Colonic mucosa (tissue), 4 donors: ENCODE measurements at regions not wholly inside any gene's neighbourhood (a gene's known extent, or its start where the extent isn't known, plus 50 kb on each side); places are given as distances from the start of the nearest gene placed in this dataset.

Experiments
- DNase-seq: peaks from one replicate; pipeline ENCODE4 v3.0.0-alpha.2; 2020
- H3K27ac ChIP-seq: fragments of 200-600 bp; one replicate; pipeline ENCODE4 v1.8.0; 2021
- H3K27me3 ChIP-seq: fragments of 200-600 bp; one replicate; pipeline ENCODE4 v1.8.0; 2021
- H3K36me3 ChIP-seq: fragments of 200-600 bp; one replicate; pipeline ENCODE4 v1.8.0; 2021
- H3K4me1 ChIP-seq: fragments of 200-600 bp; one replicate; pipeline ENCODE4 v1.8.0; 2021; ENCODE audit warnings: mild to moderate bottlenecking
- H3K4me3 ChIP-seq: fragments of 200-600 bp; one replicate; pipeline ENCODE4 v1.8.0; 2021
- H3K9ac ChIP-seq, 2 donors: one replicate each; pipeline ENCODE4 v1.7.0; 2013; ENCODE audit warnings: control low read depth in 2 of 2, low read depth in 2 of 2, low read length in 2 of 2
- H3K9me3 ChIP-seq: fragments of 200-600 bp; one replicate; pipeline ENCODE4 v1.8.0; 2021
- intact Hi-C: fragments of 100-400 bp; cut with DNase I; formaldehyde crosslinking; loops from one replicate; pipeline ENCODE4 v1.14.1; 2022
- TF ChIP-seq, protein P1 (sequence below): fragments of 200-600 bp; IDR thresholded peaks from one replicate; pipeline ENCODE4 v1.8.0; 2022; ENCODE audit warnings: antibody characterized with exemption, mild to moderate bottlenecking
- donor health status: healthy.
- donor health status: DM: no; HTN: no; CAD: no.
- donor health status: DM: no; HTN: no; CAD: no.

DNA sequence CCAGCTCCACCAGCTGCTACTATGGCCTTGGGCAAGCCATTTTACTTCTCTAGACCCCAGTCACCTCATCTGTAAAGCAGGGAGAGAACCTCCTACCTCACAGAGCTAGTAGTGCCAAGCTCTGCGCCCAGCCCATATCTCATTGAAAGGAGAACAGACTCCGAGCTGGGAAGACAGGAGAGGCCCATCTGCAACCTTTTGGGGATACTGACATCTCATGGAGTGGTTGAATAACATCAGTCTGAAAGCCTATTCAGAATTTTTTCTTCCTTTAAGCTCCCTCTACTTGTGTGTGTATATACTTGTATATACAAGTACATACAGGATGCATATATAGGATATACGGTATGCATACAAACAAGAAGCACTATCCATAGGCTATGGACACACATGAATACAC, 279.5 kb upstream of the POU3F1 start:
- no peak for DNase-seq
- Histone ChIP-seq H3K27ac (no peak overlapping the region), H3K4me3 (no peak overlapping the region), H3K27me3 (no peaks in the 10 kb centered on the region), H3K9me3 (no peaks in the 10 kb centered on the region), H3K9ac (no peak overlapping the region), H3K36me3 (no peaks in the 10 kb centered on the region), H3K4me1 (no peaks in the 10 kb centered on the region)
- intact Hi-C loops = no loop called here
- TF ChIP-seq, protein P1, sequence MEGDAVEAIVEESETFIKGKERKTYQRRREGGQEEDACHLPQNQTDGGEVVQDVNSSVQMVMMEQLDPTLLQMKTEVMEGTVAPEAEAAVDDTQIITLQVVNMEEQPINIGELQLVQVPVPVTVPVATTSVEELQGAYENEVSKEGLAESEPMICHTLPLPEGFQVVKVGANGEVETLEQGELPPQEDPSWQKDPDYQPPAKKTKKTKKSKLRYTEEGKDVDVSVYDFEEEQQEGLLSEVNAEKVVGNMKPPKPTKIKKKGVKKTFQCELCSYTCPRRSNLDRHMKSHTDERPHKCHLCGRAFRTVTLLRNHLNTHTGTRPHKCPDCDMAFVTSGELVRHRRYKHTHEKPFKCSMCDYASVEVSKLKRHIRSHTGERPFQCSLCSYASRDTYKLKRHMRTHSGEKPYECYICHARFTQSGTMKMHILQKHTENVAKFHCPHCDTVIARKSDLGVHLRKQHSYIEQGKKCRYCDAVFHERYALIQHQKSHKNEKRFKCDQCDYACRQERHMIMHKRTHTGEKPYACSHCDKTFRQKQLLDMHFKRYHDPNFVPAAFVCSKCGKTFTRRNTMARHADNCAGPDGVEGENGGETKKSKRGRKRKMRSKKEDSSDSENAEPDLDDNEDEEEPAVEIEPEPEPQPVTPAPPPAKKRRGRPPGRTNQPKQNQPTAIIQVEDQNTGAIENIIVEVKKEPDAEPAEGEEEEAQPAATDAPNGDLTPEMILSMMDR = no peak

DNA sequence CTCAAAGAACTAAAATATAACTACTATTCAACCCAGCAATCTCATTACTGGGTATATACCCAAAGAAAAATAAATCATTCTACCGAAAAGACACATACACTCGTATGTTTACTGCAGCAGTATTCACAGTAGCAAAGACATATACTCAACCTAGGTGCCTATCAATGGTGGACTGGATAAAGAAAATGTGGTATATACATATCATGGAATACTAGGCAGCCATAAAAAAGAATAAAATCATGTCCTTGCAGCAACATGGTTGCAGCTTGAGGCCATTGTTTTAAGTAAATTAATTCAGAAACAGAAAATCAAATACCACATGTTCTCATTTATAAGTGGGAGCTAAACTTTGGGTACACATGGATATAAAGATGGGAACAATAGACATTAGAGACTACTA, 266.2 kb upstream of the POU3F1 start:
- no peak overlapping the region for H3K4me3 ChIP-seq
- intact Hi-C loops = no loop called here
- TF ChIP-seq, protein P1 = no peak
- no peak overlapping the region for H3K27ac ChIP-seq
- no peaks in the 10 kb centered on the region for H3K4me1 ChIP-seq
- H3K27me3 ChIP-seq = no peaks in the 10 kb centered on the region
- no peak for DNase-seq
- no peak overlapping the region for H3K9ac ChIP-seq
- H3K36me3 ChIP-seq = no peaks in the 10 kb centered on the region
- no peaks in the 10 kb centered on the region for H3K9me3 ChIP-seq

DNA sequence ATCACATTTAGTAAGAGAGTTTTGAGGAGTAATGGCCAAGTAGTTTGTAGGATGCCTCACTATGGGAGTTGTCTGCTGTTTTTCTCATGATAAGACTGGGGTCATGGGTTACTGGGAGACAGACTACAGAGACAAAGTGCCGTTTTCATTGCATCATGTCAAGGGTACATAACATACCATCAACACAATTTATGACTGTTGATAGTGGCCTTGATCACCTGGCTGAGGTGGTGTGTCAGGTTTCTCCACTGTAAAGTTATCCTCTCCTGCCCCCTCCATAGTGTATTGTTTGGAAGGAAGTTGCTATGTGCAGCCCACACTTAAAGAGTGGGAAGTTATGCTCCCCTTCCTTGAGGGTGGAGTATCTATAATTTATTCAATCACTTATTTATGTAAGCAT, 263.5 kb upstream of the POU3F1 start:
- TF ChIP-seq, protein P1 = no peak

DNA sequence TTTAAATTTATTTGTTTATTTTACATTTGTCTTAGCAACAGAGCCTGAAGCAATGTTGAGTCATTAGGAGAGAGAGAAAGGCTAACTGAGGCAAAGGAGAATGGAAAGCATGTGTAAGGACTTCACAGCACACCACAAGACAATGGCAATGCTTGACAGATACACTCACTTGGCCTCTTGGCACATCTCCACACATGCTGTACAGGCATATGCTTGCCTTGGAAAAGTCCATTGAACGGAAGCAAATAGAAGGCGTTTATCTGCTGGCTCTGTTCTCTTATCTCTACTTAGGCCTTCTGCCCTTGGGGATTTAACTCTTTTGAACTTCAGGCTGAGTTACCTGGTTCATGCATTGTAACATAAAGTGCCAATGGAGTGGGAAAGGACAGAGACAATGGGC, 262.2 kb upstream of the POU3F1 start:
- H3K9me3 ChIP-seq = no peaks in the 10 kb centered on the region
- no peak overlapping the region for H3K4me3 ChIP-seq
- no peak overlapping the region for H3K9ac ChIP-seq
- DNase-seq = no peak
- intact Hi-C loops = no loop called here
- H3K4me1 ChIP-seq = no peaks in the 10 kb centered on the region
- H3K27me3 ChIP-seq = no peaks in the 10 kb centered on the region
- H3K27ac ChIP-seq = no peak overlapping the region
- TF ChIP-seq, protein P1 = no peak
- no peaks in the 10 kb centered on the region for H3K36me3 ChIP-seq

More for the DNA sequence above, 263.5 kb upstream of the POU3F1 start:
- H3K27me3 ChIP-seq = no peaks in the 10 kb centered on the region
- intact Hi-C loops = no loop called here
- no peak overlapping the region for H3K4me3 ChIP-seq
- H3K36me3 ChIP-seq = no peaks in the 10 kb centered on the region
- no peak overlapping the region for H3K9ac ChIP-seq
- no peak for DNase-seq
- H3K27ac ChIP-seq = no peak overlapping the region
- no peaks in the 10 kb centered on the region for H3K4me1 ChIP-seq
- no peaks in the 10 kb centered on the region for H3K9me3 ChIP-seq

DNA sequence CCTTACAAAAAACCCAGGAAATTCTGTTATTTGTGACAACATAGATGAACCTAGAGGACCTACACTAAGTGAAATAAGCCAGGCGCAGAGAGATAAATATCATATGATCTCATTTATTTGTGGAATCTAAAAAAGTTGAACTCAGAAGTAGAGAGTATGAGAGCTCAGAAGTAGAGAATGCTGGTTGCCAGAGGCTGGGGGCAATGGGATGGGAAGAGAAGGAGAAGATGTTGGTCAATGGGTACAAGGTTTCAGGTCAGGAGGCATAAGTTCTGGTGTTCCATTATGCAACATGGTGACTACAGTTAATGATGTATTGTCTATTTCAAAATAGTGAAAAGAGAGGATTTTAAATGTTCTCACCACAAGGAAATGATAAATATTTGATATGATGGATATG, 259.1 kb upstream of the POU3F1 start:
- H3K27ac ChIP-seq = no peak overlapping the region
- no peaks in the 10 kb centered on the region for H3K27me3 ChIP-seq
- intact Hi-C loops = no loop called here
- TF ChIP-seq, protein P1 = no peak
- no peak overlapping the region for H3K9ac ChIP-seq
- no peaks in the 10 kb centered on the region for H3K36me3 ChIP-seq
- H3K4me1 ChIP-seq = no peaks in the 10 kb centered on the region
- no peak overlapping the region for H3K4me3 ChIP-seq
- no peaks in the 10 kb centered on the region for H3K9me3 ChIP-seq
- DNase-seq = no peak

DNA sequence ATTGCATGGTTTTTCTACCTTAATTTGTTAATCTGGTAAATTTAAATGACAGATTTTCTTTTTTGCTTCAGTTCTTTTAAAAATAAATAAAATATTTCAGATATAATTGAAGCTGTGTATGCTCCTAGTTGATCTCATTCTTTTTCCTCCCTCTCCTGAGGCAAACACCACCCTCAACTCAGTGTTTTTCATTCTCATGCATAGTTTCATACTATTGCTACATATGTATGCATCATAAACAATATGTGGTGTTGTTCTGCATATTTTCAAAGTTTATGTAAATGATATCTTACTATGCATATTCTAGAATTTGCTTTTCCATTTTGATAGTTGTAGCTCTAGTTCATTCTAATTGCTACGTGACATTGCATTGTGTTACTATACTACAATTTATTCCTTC, 257.2 kb upstream of the POU3F1 start:
- no peak overlapping the region for H3K27ac ChIP-seq
- H3K4me3 ChIP-seq = no peak overlapping the region
- H3K36me3 ChIP-seq = no peaks in the 10 kb centered on the region
- DNase-seq = no peak
- H3K4me1 ChIP-seq = no peaks in the 10 kb centered on the region
- intact Hi-C loops = no loop called here
- TF ChIP-seq, protein P1 = no peak
- H3K9me3 ChIP-seq = no peaks in the 10 kb centered on the region
- H3K27me3 ChIP-seq = no peaks in the 10 kb centered on the region
- H3K9ac ChIP-seq = no peak overlapping the region
